ENCODE measurements at regions not wholly inside any gene's neighbourhood (a gene's known extent, or its start where the extent isn't known, plus 50 kb on each side); places are given as distances from the start of the nearest gene placed in this dataset.
A peak's percentile ranks its signal among the peaks of the same experiment; 100 is the strongest.

- peak overlapping the region in 1 of 12 donors; percentile 32 for H3K27ac ChIP-seq
- H3K36me3 ChIP-seq = no peaks in the 10 kb centered on the region
- H3K9me3 ChIP-seq = peaks cover 0 to under 1% (median 0%) of the 10 kb centered on the region in 12 donors
- H3K27me3 ChIP-seq = no peaks in the 10 kb centered on the region
- H3K4me1 ChIP-seq = peaks cover 0 to 16% (median 2%) of the 10 kb centered on the region in 12 donors
- H3K4me3 ChIP-seq = no peak overlapping the region
- TF ChIP-seq CTCF (IDR thresholded peaks at IDR 0.05) (no peak), POLR2A (IDR thresholded peaks at IDR 0.05) (no peak)
- DNase-seq (no peak), ATAC-seq (no peak)
- intact Hi-C loops (cut with DNase I) = loop anchor here in 2 of 10 donors (10.0 kb wide), 2 partner anchors 159 to 411 kb away; no protein-coding TSS in a partner anchor
- 62 to 99% (median 86%) methylated on average over 3 of the region's 3 CpGs for WGBS, 4 donors
Observed at GRCh38 chr7:46763344-46763743, 818.6 kb downstream of the TNS3 start.

- Histone ChIP-seq H3K27me3 (no peaks in the 10 kb centered on the region), H3K4me3 (no peak overlapping the region), H3K4me1 (peaks cover 0 to 16% (median 2%) of the 10 kb centered on the region in 12 donors), H3K9me3 (no peaks in the 10 kb centered on the region), H3K36me3 (no peaks in the 10 kb centered on the region), H3K27ac (no peak overlapping the region)
- 87 to 93% (median 93%) methylated on average over 7 of the region's 7 CpGs for WGBS, 4 donors
- ATAC-seq (no peak), DNase-seq (no peak)
- no peak for TF ChIP-seq CTCF (IDR thresholded peaks at IDR 0.05)
- intact Hi-C loops (cut with DNase I) = loop anchor here in 2 of 10 donors (10.0 kb wide), 2 partner anchors 155 to 415 kb away; no protein-coding TSS in a partner anchor
Observed at GRCh38 chr7:46759711-46760480, 822.0 kb downstream of the TNS3 start.

- no peaks in the 10 kb centered on the region for H3K36me3 ChIP-seq
- DNase-seq (no peak), ATAC-seq (no peak)
- intact Hi-C loops (cut with DNase I) = no loop called here
- H3K4me3 ChIP-seq = no peak overlapping the region
- TF ChIP-seq CTCF (IDR thresholded peaks at IDR 0.05) = no peak
- no peak for TF ChIP-seq POLR2A (IDR thresholded peaks at IDR 0.05)
- H3K27ac ChIP-seq = no peak overlapping the region
- H3K4me1 ChIP-seq = peaks cover 0 to 11% (median 0%) of the 10 kb centered on the region in 12 donors
- 89 to 90% (median 89%) methylated on average over 4 of the region's 4 CpGs for WGBS, 4 donors
- no peaks in the 10 kb centered on the region for H3K9me3 ChIP-seq
- no peaks in the 10 kb centered on the region for H3K27me3 ChIP-seq
Observed at GRCh38 chr7:46756996-46757395, 824.9 kb downstream of the TNS3 start.

GRCh38 chr7:46756256-46756655 is 825.7 kb downstream of the TNS3 start:
- Histone ChIP-seq H3K4me1 (peaks cover 0 to 18% (median 0%) of the 10 kb centered on the region in 12 donors), H3K4me3 (no peak overlapping the region), H3K27ac (no peak overlapping the region), H3K36me3 (no peaks in the 10 kb centered on the region), H3K9me3 (no peaks in the 10 kb centered on the region), H3K27me3 (no peaks in the 10 kb centered on the region)
- 87 to 100% (median 90%) methylated on average over 1 of the region's 1 CpG for WGBS, 4 donors
- ATAC-seq (no peak), DNase-seq (no peak)
- TF ChIP-seq POLR2A (IDR thresholded peaks at IDR 0.05) (no peak), CTCF (IDR thresholded peaks at IDR 0.05) (no peak)
- intact Hi-C loops (cut with DNase I) = no loop called here

Data from heart left ventricle (tissue), 16 donors.